NB4 (cell line): ENCODE measurements at regions not wholly inside any gene's neighbourhood (a gene's known extent, or its start where the extent isn't known, plus 50 kb on each side); places are given as distances from the start of the nearest gene placed in this dataset.

Experiments used
- MYC ChIP-seq: IDR thresholded peaks from 2 replicates; pipeline ENCODE4 v1.6.1; 2011; ENCODE audit warnings: low read depth, low read length
- POLR2A ChIP-seq: IDR thresholded peaks from 2 replicates; pipeline ENCODE4 v1.6.1; 2011; ENCODE audit warnings: mild to moderate bottlenecking; ENCODE audit not compliant: insufficient read length; ENCODE audit errors: extremely low read depth
- TF ChIP-seq, protein P1 (sequence below): IDR thresholded peaks from one replicate; pipeline ENCODE4 v1.5.1; 2012; ENCODE audit warnings: low read depth, low read length
- TF ChIP-seq, protein P2 (sequence below): IDR thresholded peaks from 2 replicates; pipeline ENCODE4 v1.6.1; 2011; ENCODE audit warnings: low read depth, low read length

DNA sequence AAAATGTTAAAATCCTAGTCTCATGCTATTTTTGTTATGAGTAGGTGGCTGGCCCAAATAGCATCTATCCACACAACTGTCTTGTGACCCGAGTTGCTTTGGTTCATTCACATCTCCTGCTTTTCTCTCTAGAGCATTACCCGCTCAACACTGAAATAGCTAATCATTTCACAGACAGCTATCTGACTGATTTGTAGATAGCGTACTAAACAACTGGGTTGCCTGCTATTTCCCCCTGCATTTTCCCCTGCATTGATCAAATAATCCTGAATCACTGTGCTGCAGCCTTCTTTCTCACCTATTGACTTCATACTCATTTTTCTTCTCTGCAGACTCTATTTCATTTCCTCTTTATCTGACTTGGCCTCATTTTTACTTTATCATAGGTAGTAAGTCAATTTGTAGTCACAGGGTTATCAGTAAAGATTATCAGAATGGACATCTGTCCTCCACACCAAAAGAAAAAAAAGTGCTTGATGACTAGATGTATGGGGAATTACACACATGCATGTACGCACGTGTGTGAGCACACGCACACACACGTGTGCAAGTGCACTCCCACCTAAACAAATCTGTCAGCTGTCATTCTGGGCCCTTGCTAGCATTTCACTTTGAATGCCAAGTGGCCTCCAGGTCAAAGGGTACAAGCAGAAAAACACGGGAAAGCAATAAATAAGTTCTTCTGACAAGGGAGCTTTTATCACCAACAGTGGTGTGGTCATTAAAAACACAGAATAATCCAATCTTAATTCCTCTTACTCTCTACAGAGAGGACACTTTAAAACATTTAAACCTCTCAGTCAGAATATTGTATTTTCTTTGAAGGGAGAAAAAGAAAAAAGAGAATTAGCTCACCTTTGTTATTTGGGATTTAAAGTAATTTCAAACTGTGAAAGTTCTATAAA lies 501.6 kb downstream of the EFNA5 start:
- no peak for TF ChIP-seq MYC
- no peak for TF ChIP-seq POLR2A
- TF ChIP-seq, protein P1, sequence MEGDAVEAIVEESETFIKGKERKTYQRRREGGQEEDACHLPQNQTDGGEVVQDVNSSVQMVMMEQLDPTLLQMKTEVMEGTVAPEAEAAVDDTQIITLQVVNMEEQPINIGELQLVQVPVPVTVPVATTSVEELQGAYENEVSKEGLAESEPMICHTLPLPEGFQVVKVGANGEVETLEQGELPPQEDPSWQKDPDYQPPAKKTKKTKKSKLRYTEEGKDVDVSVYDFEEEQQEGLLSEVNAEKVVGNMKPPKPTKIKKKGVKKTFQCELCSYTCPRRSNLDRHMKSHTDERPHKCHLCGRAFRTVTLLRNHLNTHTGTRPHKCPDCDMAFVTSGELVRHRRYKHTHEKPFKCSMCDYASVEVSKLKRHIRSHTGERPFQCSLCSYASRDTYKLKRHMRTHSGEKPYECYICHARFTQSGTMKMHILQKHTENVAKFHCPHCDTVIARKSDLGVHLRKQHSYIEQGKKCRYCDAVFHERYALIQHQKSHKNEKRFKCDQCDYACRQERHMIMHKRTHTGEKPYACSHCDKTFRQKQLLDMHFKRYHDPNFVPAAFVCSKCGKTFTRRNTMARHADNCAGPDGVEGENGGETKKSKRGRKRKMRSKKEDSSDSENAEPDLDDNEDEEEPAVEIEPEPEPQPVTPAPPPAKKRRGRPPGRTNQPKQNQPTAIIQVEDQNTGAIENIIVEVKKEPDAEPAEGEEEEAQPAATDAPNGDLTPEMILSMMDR: no peak
- TF ChIP-seq, protein P2, sequence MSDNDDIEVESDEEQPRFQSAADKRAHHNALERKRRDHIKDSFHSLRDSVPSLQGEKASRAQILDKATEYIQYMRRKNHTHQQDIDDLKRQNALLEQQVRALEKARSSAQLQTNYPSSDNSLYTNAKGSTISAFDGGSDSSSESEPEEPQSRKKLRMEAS: no peak
